H9 (cell line): ENCODE measurements at regions not wholly inside any gene's neighbourhood (a gene's known extent, or its start where the extent isn't known, plus 50 kb on each side); places are given as distances from the start of the nearest gene placed in this dataset.

Experiments
- DNase-seq: peaks from one replicate; pipeline ENCODE4 v3.0.0-alpha.2; 2017
- H2AFZ ChIP-seq: one replicate; pipeline ENCODE4 v1.6.1; 2013; ENCODE audit warnings: mild to moderate bottlenecking, low read length, control low read depth, moderate library complexity
- H2AK5ac ChIP-seq: 2 replicates; pipeline ENCODE4 v1.6.1; 2013; ENCODE audit warnings: low read length, control low read depth, mixed read lengths; ENCODE audit not compliant: insufficient read length
- H2BK120ac ChIP-seq: one replicate; pipeline ENCODE4 v1.6.1; 2013; ENCODE audit warnings: low read depth, mild to moderate bottlenecking, low read length, control low read depth, inconsistent platforms; ENCODE audit not compliant: poor library complexity, severe bottlenecking
- H2BK12ac ChIP-seq: 2 replicates; pipeline ENCODE4 v1.6.1; 2013; ENCODE audit warnings: low read length, control low read depth, mixed read lengths, low read depth; ENCODE audit not compliant: insufficient read length
- H2BK15ac ChIP-seq: 2 replicates; pipeline ENCODE4 v1.6.1; 2013; ENCODE audit warnings: low read depth, low read length, control low read depth
- H2BK20ac ChIP-seq: one replicate; pipeline ENCODE4 v1.6.1; 2013; ENCODE audit warnings: low read depth, mild to moderate bottlenecking, low read length, control low read depth, inconsistent platforms; ENCODE audit not compliant: poor library complexity, severe bottlenecking
- H2BK5ac ChIP-seq: 2 replicates; pipeline ENCODE4 v1.6.1; 2013; ENCODE audit warnings: low read length, control low read depth, mixed read lengths; ENCODE audit not compliant: insufficient read length
- H3K14ac ChIP-seq: 2 replicates; pipeline ENCODE4 v1.6.1; 2013; ENCODE audit warnings: low read length, control low read depth; ENCODE audit not compliant: insufficient read depth
- H3K18ac ChIP-seq: 2 replicates; pipeline ENCODE4 v1.6.1; 2013; ENCODE audit warnings: low read depth, mild to moderate bottlenecking, mixed read lengths, low read length, control low read depth; ENCODE audit not compliant: insufficient read length
- H3K23ac ChIP-seq: 2 replicates; pipeline ENCODE4 v1.6.1; 2013; ENCODE audit warnings: low read length, control low read depth, mixed read lengths, low read depth; ENCODE audit not compliant: insufficient read length
- H3K23me2 ChIP-seq: 2 replicates; pipeline ENCODE4 v1.6.1; 2013; ENCODE audit warnings: low read depth, mild to moderate bottlenecking, mixed read lengths, low read length, control low read depth; ENCODE audit not compliant: insufficient read length, poor library complexity, severe bottlenecking
- H3K27ac ChIP-seq: 2 replicates; pipeline ENCODE4 v1.5.1; 2013; ENCODE audit warnings: low read length, control low read depth, mixed read lengths, low read depth; ENCODE audit not compliant: insufficient read length
- H3K27me3 ChIP-seq: 2 replicates; pipeline ENCODE4 v1.6.1; 2013; ENCODE audit warnings: low read length, control low read depth, inconsistent platforms; ENCODE audit not compliant: insufficient read depth
- H3K4ac ChIP-seq: 2 replicates; pipeline ENCODE4 v1.6.1; 2013; ENCODE audit warnings: low read depth, mild to moderate bottlenecking, control low read depth, inconsistent platforms, low read length, moderate library complexity
- H3K4me1 ChIP-seq: 2 replicates; pipeline ENCODE4 v1.6.1; 2013; ENCODE audit warnings: low read length, control low read depth, inconsistent platforms; ENCODE audit not compliant: insufficient read depth
- H3K4me2 ChIP-seq: 2 replicates; pipeline ENCODE4 v1.6.1; 2013; ENCODE audit warnings: low read length, control low read depth, mixed read lengths; ENCODE audit not compliant: insufficient read length, insufficient read depth
- H3K56ac ChIP-seq: 2 replicates; pipeline ENCODE4 v1.6.1; 2013; ENCODE audit warnings: low read depth, mild to moderate bottlenecking, mixed read lengths, low read length, control low read depth; ENCODE audit not compliant: insufficient read length
- H3K79me1 ChIP-seq: 2 replicates; pipeline ENCODE4 v1.6.1; 2013; ENCODE audit warnings: low read depth, mild to moderate bottlenecking, moderate library complexity, low read length, control low read depth, inconsistent platforms; ENCODE audit not compliant: insufficient read depth, poor library complexity, severe bottlenecking
- H3K79me2 ChIP-seq: 2 replicates; pipeline ENCODE4 v1.6.1; 2013; ENCODE audit warnings: low read length, control low read depth, inconsistent platforms; ENCODE audit not compliant: insufficient read depth
- H3K9ac ChIP-seq: 2 replicates; pipeline ENCODE4 v1.6.1; 2013; ENCODE audit warnings: low read length, control low read depth, mixed read lengths; ENCODE audit not compliant: insufficient read length; ENCODE audit errors: extremely low read depth
- H3K9me3 ChIP-seq: one replicate; pipeline ENCODE4 v1.6.1; 2013; ENCODE audit warnings: low read depth, low read length, inconsistent platforms; ENCODE audit not compliant: control insufficient read depth
- H3T11ph ChIP-seq: one replicate; pipeline ENCODE4 v1.6.1; 2013; ENCODE audit warnings: mild to moderate bottlenecking, low read length, control low read depth, inconsistent platforms
- H4K20me1 ChIP-seq: one replicate; pipeline ENCODE4 v1.6.1; 2013; ENCODE audit not compliant: control insufficient read depth, insufficient read length, insufficient read depth
- H4K5ac ChIP-seq: 2 replicates; pipeline ENCODE4 v1.6.1; 2013; ENCODE audit warnings: low read depth, mild to moderate bottlenecking, mixed read lengths, low read length, control low read depth; ENCODE audit not compliant: insufficient read length
- H4K8ac ChIP-seq: replicated peaks from 2 replicates; pipeline ENCODE4 v1.6.1; 2013; ENCODE audit warnings: low read length, control low read depth, mixed read lengths, low read depth; ENCODE audit not compliant: insufficient read length
- H4K91ac ChIP-seq: 2 replicates; pipeline ENCODE4 v1.6.1; 2013; ENCODE audit warnings: low read depth, mild to moderate bottlenecking, moderate library complexity, mixed read lengths, low read length, control low read depth; ENCODE audit not compliant: insufficient read length
- H3K27ac Mint-ChIP-seq, 3 experiments: 2 replicates in 2 of 3; 3 replicates in 1 of 3; pipeline ENCODE4 v1.8.0; 2020 to 2021; ENCODE audit warnings: mixed read lengths in 3 of 3, mild to moderate bottlenecking in 1 of 3, moderate library complexity in 1 of 3
- H3K27me3 Mint-ChIP-seq: 2 replicates; pipeline ENCODE4 v1.8.0; 2021; ENCODE audit warnings: low read depth, mild to moderate bottlenecking, moderate library complexity, mixed read lengths
- H3K36me3 Mint-ChIP-seq, 3 experiments: 2 replicates in 2 of 3; 3 replicates in 1 of 3; pipeline ENCODE4 v1.8.0; 2020 to 2021; ENCODE audit warnings: low read depth in 3 of 3, mixed read lengths in 3 of 3; ENCODE audit not compliant: insufficient read depth in 1 of 3
- H3K4me1 Mint-ChIP-seq, 2 experiments: 2 replicates each; pipeline ENCODE4 v1.8.0; 2020; ENCODE audit warnings: mixed read lengths in 2 of 2
- H3K4me3 Mint-ChIP-seq, 2 experiments: 2 replicates in 1 of 2; 3 replicates in 1 of 2; pipeline ENCODE4 v1.8.0; 2020 to 2021; ENCODE audit warnings: mild to moderate bottlenecking in 2 of 2, mixed read lengths in 2 of 2, moderate library complexity in 1 of 2
- H3K9me3 Mint-ChIP-seq, 2 experiments: 2 replicates in 1 of 2; 3 replicates in 1 of 2; pipeline ENCODE4 v1.8.0; 2020; ENCODE audit warnings: mild to moderate bottlenecking in 2 of 2, mixed read lengths in 2 of 2, moderate library complexity in 1 of 2
- CTCF ChIP-seq: fragments of 200-600 bp; sonication (generic); conservative IDR thresholded peaks from 3 replicates; pipeline ENCODE4 v1.8.0; 2021; ENCODE audit warnings: antibody characterized with exemption, mild to moderate bottlenecking
- WGBS: extraction: QIAGEN DNeasy Blood & Tissue Kit; methylation state at CpG from one replicate; pipeline ENCODE4 v1.1.7; 2013; ENCODE audit warnings: missing lambda C conversion rate, low lambda C conversion rate, mixed read lengths; ENCODE audit not compliant: insufficient read length; ENCODE audit errors: extremely low coverage; 5-methylcytosine and 5-hydroxymethylcytosine counted together

DNA sequence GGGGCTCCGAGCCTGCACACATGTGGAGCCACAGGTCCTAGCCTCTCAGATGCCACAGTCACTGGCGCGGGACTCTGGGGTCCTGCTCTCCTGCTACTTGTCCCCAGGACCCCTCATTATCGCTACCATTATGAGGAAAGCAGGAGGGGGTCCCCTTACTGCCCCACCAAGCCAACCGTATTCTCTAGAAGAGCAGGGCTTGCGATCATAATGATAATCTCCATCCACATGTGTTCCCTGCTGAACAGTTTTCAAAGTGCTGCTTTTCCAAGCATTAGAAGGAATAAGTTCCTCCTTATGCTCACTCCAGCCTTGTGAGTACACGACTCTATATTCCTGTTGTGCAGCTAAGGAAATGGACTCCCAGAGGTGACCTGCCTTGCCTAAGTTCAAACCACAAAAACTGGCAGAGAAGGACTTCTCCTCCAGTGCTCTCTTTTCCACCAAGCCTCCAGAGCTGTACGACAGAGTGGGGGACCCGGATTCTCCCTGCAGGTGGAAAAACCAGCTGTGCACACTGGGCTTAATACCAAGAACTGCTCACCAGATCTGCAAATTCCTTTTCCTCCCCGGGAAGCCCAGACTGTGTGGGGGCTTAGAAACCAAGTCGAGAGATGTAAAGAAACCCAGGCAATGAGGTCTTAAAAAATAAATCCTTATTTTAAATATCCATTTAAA, 92.8 kb upstream of the DRD2 start:
- H2AK5ac ChIP-seq: no peak overlapping the region
- H3K79me1 ChIP-seq: no peaks in the 10 kb centered on the region
- H3K79me2 ChIP-seq: no peaks in the 10 kb centered on the region
- H4K20me1 ChIP-seq: no peaks in the 10 kb centered on the region
- H2BK5ac ChIP-seq: no peak overlapping the region
- H2BK12ac ChIP-seq: no peak overlapping the region
- H3K56ac ChIP-seq: no peak overlapping the region
- DNase-seq: no peak
- no peaks in the 10 kb centered on the region for H3K9me3 ChIP-seq
- no peak overlapping the region for H2BK15ac ChIP-seq
- no peak overlapping the region for H4K8ac ChIP-seq
- no peaks in the 10 kb centered on the region for H3K23me2 ChIP-seq
- Mint-ChIP-seq H3K4me1 (peaks cover 45 to 70% of the 10 kb centered on the region in 2 experiments), H3K9me3 (no peaks in the 10 kb centered on the region), H3K27me3 (peaks cover 11% of the 10 kb centered on the region), H3K36me3 (no peaks in the 10 kb centered on the region; a peak in 1 of 7 replicates), H3K27ac (no peak overlapping the region; a peak in 1 of 7 replicates), H3K4me3 (peak overlapping the region in 1 of 2 experiments; percentile 54; a peak in 1 of 5 replicates)
- H4K91ac ChIP-seq: no peak overlapping the region
- no peaks in the 10 kb centered on the region for H3K27me3 ChIP-seq
- no peak overlapping the region for H3T11ph ChIP-seq
- no peak overlapping the region for H3K18ac ChIP-seq
- H3K23ac ChIP-seq: no peak overlapping the region
- no peak overlapping the region for H4K5ac ChIP-seq
- WGBS: no CpG with 5 or more reads among the region's 11 CpGs
- no peak overlapping the region for H2AFZ ChIP-seq
- no peak overlapping the region for H2BK120ac ChIP-seq
- peaks cover 9% of the 10 kb centered on the region; the same call in 1 of the 2 replicates for H3K4me1 ChIP-seq
- H3K14ac ChIP-seq: no peak overlapping the region
- no peak overlapping the region for H2BK20ac ChIP-seq
- no peak overlapping the region for H3K4ac ChIP-seq
- no peak overlapping the region for H3K27ac ChIP-seq
- no peak for TF ChIP-seq CTCF
- H3K4me2 ChIP-seq: no peak overlapping the region
- H3K9ac ChIP-seq: no peak overlapping the region
